PC-9 (cell line): ENCODE measurements at regions not wholly inside any gene's neighbourhood (a gene's known extent, or its start where the extent isn't known, plus 50 kb on each side); places are given as distances from the start of the nearest gene placed in this dataset.

Experiments
- BruUV-seq: library from RNA; stranded (reverse); fragments of 400-500 nt; replicated peaks from 2 replicates; lab custom pipeline; 2021; lab: Mats Ljungman, UMichigan
- CTCF ChIA-PET: fragments of 300-600 bp; sonication (Branson Sonifier 250); formaldehyde crosslinking; loops from one replicate; lab custom pipeline; 2022; ENCODE audit warnings: antibody characterized with exemption; lab: Charles Lee
- POLR2A ChIA-PET: fragments of 300-600 bp; sonication (Branson Sonifier 250); formaldehyde crosslinking; loops from one replicate; lab custom pipeline; 2022; ENCODE audit warnings: antibody characterized with exemption; ENCODE audit not compliant: unreplicated experiment; lab: Charles Lee
- DNase-seq, 2 experiments: peaks; one replicate each; pipeline versions ENCODE4 v3.0.0 to v3.0.0-alpha.2; 2015 to 2022; ENCODE audit warnings: mixed read lengths in 1 of 2
- H2AFZ ChIP-seq: fragments of 200-600 bp; sonication (generic); 2 replicates; pipeline ENCODE4 v1.8.1; 2017; ENCODE audit warnings: antibody characterized with exemption
- H3F3A ChIP-seq: fragments of 200-600 bp; sonication (generic); 2 replicates; pipeline ENCODE4 v1.8.1; 2017; ENCODE audit warnings: antibody characterized with exemption, mild to moderate bottlenecking, low read depth; ENCODE audit not compliant: insufficient read depth
- H3K27ac ChIP-seq: fragments of 200-600 bp; sonication (generic); 2 replicates; pipeline ENCODE4 v1.6.1; 2016; ENCODE audit warnings: mixed run types
- H3K27me3 ChIP-seq: fragments of 200-600 bp; sonication (generic); 2 replicates; pipeline ENCODE4 v1.6.1; 2016; ENCODE audit warnings: low read depth, mixed run types; ENCODE audit not compliant: insufficient read depth
- H3K36me3 ChIP-seq: fragments of 200-600 bp; sonication (generic); 2 replicates; pipeline ENCODE4 v1.6.1; 2016; ENCODE audit warnings: low read depth, mixed run types
- H3K4me1 ChIP-seq: fragments of 200-600 bp; sonication (generic); replicated peaks from 2 replicates; pipeline ENCODE4 v1.6.1; 2016; ENCODE audit warnings: mixed run types; ENCODE audit not compliant: insufficient read depth
- H3K4me2 ChIP-seq: fragments of 200-600 bp; sonication (generic); 2 replicates; pipeline ENCODE4 v1.6.1; 2017; ENCODE audit warnings: mixed run types
- H3K4me3 ChIP-seq: fragments of 200-600 bp; sonication (generic); 2 replicates; pipeline ENCODE4 v1.6.1; 2016; ENCODE audit warnings: mixed run types
- H3K79me2 ChIP-seq: fragments of 200-600 bp; sonication (generic); 2 replicates; pipeline ENCODE4 v1.6.1; 2017; ENCODE audit warnings: low read depth, mixed run types
- H3K9me2 ChIP-seq: fragments of 200-600 bp; sonication (generic); 2 replicates; pipeline ENCODE4 v1.8.1; 2017; ENCODE audit warnings: mild to moderate bottlenecking; ENCODE audit not compliant: insufficient read depth
- H3K9me3 ChIP-seq: fragments of 200-600 bp; sonication (generic); 2 replicates; pipeline ENCODE4 v1.8.1; 2016; ENCODE audit warnings: low read depth; ENCODE audit not compliant: insufficient read depth
- H4K20me1 ChIP-seq: fragments of 200-600 bp; sonication (generic); 2 replicates; pipeline ENCODE4 v1.8.1; 2017; ENCODE audit not compliant: insufficient read depth
- CTCF ChIP-seq: fragments of 200-600 bp; sonication (generic); conservative IDR thresholded peaks from 2 replicates; pipeline ENCODE4 v1.6.1; 2017; ENCODE audit warnings: mixed run types, antibody characterized with exemption, mild to moderate bottlenecking, moderate library complexity
- EZH2 ChIP-seq: fragments of 200-600 bp; sonication (generic); IDR thresholded peaks from 2 replicates; pipeline ENCODE4 v1.8.0; 2017; ENCODE audit warnings: antibody characterized with exemption, low read depth
- intact Hi-C: fragments of 100-400 bp; cut with micrococcal nuclease; formaldehyde crosslinking; loops from one replicate; pipeline ENCODE4 v1.10.0; 2022; ENCODE audit not compliant: unreplicated experiment

GRCh38 chr5:63050916-63051315 lies 472.3 kb downstream of the LRRC70 start:
- POLR2A ChIA-PET, result no interaction called here
- CTCF ChIA-PET, result no interaction called here
- TF ChIP-seq EZH2, result no peak
- Histone ChIP-seq H4K20me1 (no peaks in the 10 kb centered on the region), H3K4me2 (no peak overlapping the region), H3K4me1 (no peaks in the 10 kb centered on the region), H3K9me2 (peaks cover 7% of the 10 kb centered on the region; the same call in 1 of the 2 replicates), H3K4me3 (no peak overlapping the region), H3K27ac (no peak overlapping the region), H3K9me3 (no peaks in the 10 kb centered on the region), H3K36me3 (no peaks in the 10 kb centered on the region), H3F3A (no peaks in the 10 kb centered on the region), H3K27me3 (no peaks in the 10 kb centered on the region), H2AFZ (no peak overlapping the region), H3K79me2 (no peaks in the 10 kb centered on the region)
- no TSS peak for BruUV-seq
- no peak for DNase-seq
- intact Hi-C loops, result no loop called here

GRCh38 chr5:63049935-63050334 lies 471.3 kb downstream of the LRRC70 start:
- intact Hi-C loops, result no loop called here
- Histone ChIP-seq H4K20me1 (no peaks in the 10 kb centered on the region), H3K27me3 (no peaks in the 10 kb centered on the region), H3K4me1 (no peaks in the 10 kb centered on the region), H3K79me2 (no peaks in the 10 kb centered on the region), H3K9me3 (no peaks in the 10 kb centered on the region), H3K27ac (no peak overlapping the region), H2AFZ (no peak overlapping the region), H3K4me2 (no peak overlapping the region), H3K36me3 (no peaks in the 10 kb centered on the region), H3K9me2 (peaks cover 7% of the 10 kb centered on the region; the same call in 1 of the 2 replicates), H3K4me3 (no peak overlapping the region), H3F3A (no peaks in the 10 kb centered on the region)
- no TSS peak for BruUV-seq
- DNase-seq, result no peak
- ChIA-PET POLR2A (no interaction called here), CTCF (no interaction called here)
- TF ChIP-seq EZH2, result no peak
- TF ChIP-seq CTCF, result no peak

GRCh38 chr5:63043792-63044191 lies 465.2 kb downstream of the LRRC70 start:
- H3K36me3 ChIP-seq, result no peaks in the 10 kb centered on the region
- no peaks in the 10 kb centered on the region for H3K9me3 ChIP-seq
- CTCF ChIA-PET, result no interaction called here
- no peaks in the 10 kb centered on the region for H3K27me3 ChIP-seq
- H3K27ac ChIP-seq, result no peak overlapping the region
- no peaks in the 10 kb centered on the region for H3K79me2 ChIP-seq
- H3K4me1 ChIP-seq, result no peaks in the 10 kb centered on the region
- POLR2A ChIA-PET, result no interaction called here
- H3K9me2 ChIP-seq, result no peaks in the 10 kb centered on the region; the same call in 1 of the 2 replicates
- TF ChIP-seq EZH2 (no peak), CTCF (no peak)
- intact Hi-C loops, result no loop called here
- H4K20me1 ChIP-seq, result no peaks in the 10 kb centered on the region
- no peak overlapping the region for H2AFZ ChIP-seq
- no peaks in the 10 kb centered on the region for H3F3A ChIP-seq
- DNase-seq, result no peak
- no peak overlapping the region for H3K4me3 ChIP-seq
- no peak overlapping the region for H3K4me2 ChIP-seq
- BruUV-seq, result no TSS peak

GRCh38 chr5:63032343-63032742 lies 453.7 kb downstream of the LRRC70 start:
- no TSS peak for BruUV-seq
- no peaks in the 10 kb centered on the region for H3K9me2 ChIP-seq
- no peak overlapping the region for H3K4me2 ChIP-seq
- H4K20me1 ChIP-seq, result no peaks in the 10 kb centered on the region
- H3K4me1 ChIP-seq, result no peaks in the 10 kb centered on the region
- no peak overlapping the region for H2AFZ ChIP-seq
- H3K79me2 ChIP-seq, result no peaks in the 10 kb centered on the region
- intact Hi-C loops, result no loop called here
- no peak for DNase-seq
- no peak overlapping the region for H3K4me3 ChIP-seq
- no peaks in the 10 kb centered on the region for H3K36me3 ChIP-seq
- TF ChIP-seq CTCF (no peak), EZH2 (no peak)
- no peaks in the 10 kb centered on the region for H3K27me3 ChIP-seq
- H3K27ac ChIP-seq, result no peak overlapping the region
- ChIA-PET POLR2A (no interaction called here), CTCF (no interaction called here)
- H3K9me3 ChIP-seq, result no peaks in the 10 kb centered on the region
- no peaks in the 10 kb centered on the region for H3F3A ChIP-seq
